ENCODE measurements at regions not wholly inside any gene's neighbourhood (a gene's known extent, or its start where the extent isn't known, plus 50 kb on each side); places are given as distances from the start of the nearest gene placed in this dataset.

GRCh38 chr18:38933322-38933721 lies 1367.7 kb upstream of the CELF4 start:
- no TSS peak for BruUV-seq (replicated peaks)
- H3K79me2 ChIP-seq (ENCODE audit: insufficient read depth, low read depth, low read length), result no peaks in the 10 kb centered on the region
- ChIA-PET CTCF (ENCODE audit: unreplicated experiment) (no interaction called here), POLR2A (no interaction called here)
- no peaks in the 10 kb centered on the region for H3K9me3 ChIP-seq (ENCODE audit: low read length)
- no peaks in the 10 kb centered on the region for H3K9me2 ChIP-seq (ENCODE audit: insufficient read depth, low read length)
- no peak overlapping the region for H2AFZ ChIP-seq (ENCODE audit: low read length)
- no peak overlapping the region for H3K4me3 ChIP-seq (ENCODE audit: low read depth, low read length, poor library complexity, severe bottlenecking)
- H3K27ac ChIP-seq (ENCODE audit: low read depth, low read length, poor library complexity, severe bottlenecking), result no peak overlapping the region
- no peak overlapping the region for H3K4me2 ChIP-seq (ENCODE audit: low read length)
- no peaks in the 10 kb centered on the region for H3K4me1 ChIP-seq (ENCODE audit: insufficient read depth, low read length, poor library complexity, severe bottlenecking)
- no peak for DNase-seq (ENCODE audit: low spot score)
- intact Hi-C loops (cut with micrococcal nuclease; ENCODE audit: unreplicated experiment), result no loop called here
- H3K36me3 ChIP-seq (ENCODE audit: insufficient read depth, low read length), result no peaks in the 10 kb centered on the region
- no peaks in the 10 kb centered on the region for H4K20me1 ChIP-seq (ENCODE audit: insufficient read depth, low read length)
- TF ChIP-seq EZH2phosphoT487 (IDR thresholded peaks at IDR 0.05; ENCODE audit: borderline replicate concordance, low read depth, low read length), result no peak
- no peak for TF ChIP-seq CTCF (conservative IDR thresholded peaks at IDR 0.05; ENCODE audit: low read length)

- POLR2A ChIA-PET, result no interaction called here
- no peak overlapping the region for H3K4me3 ChIP-seq (ENCODE audit: low read depth, low read length, poor library complexity, severe bottlenecking)
These were observed 1367.2 kb upstream of the CELF4 start for GRCh38 chr18:38932752-38933151.

GRCh38 chr18:38931754-38932050 lies 1366.1 kb upstream of the CELF4 start:
- Histone ChIP-seq H3K4me2 (ENCODE audit: low read length) (no peak overlapping the region), H3K4me1 (ENCODE audit: insufficient read depth, low read length, poor library complexity, severe bottlenecking) (no peaks in the 10 kb centered on the region), H3K27ac (ENCODE audit: low read depth, low read length, poor library complexity, severe bottlenecking) (no peak overlapping the region), H3K9me2 (ENCODE audit: insufficient read depth, low read length) (no peaks in the 10 kb centered on the region), H3K4me3 (ENCODE audit: low read depth, low read length, poor library complexity, severe bottlenecking) (no peak overlapping the region), H2AFZ (ENCODE audit: low read length) (no peak overlapping the region), H3K79me2 (ENCODE audit: insufficient read depth, low read depth, low read length) (no peaks in the 10 kb centered on the region), H4K20me1 (ENCODE audit: insufficient read depth, low read length) (no peaks in the 10 kb centered on the region), H3K9me3 (ENCODE audit: low read length) (no peaks in the 10 kb centered on the region), H3K36me3 (ENCODE audit: insufficient read depth, low read length) (no peaks in the 10 kb centered on the region)
- TF ChIP-seq EZH2phosphoT487 (IDR thresholded peaks at IDR 0.05; ENCODE audit: borderline replicate concordance, low read depth, low read length) (no peak), CTCF (conservative IDR thresholded peaks at IDR 0.05; ENCODE audit: low read length) (no peak)
- CTCF ChIA-PET (ENCODE audit: unreplicated experiment), result no interaction called here
- BruUV-seq (replicated peaks), result no TSS peak
- intact Hi-C loops (cut with micrococcal nuclease; ENCODE audit: unreplicated experiment), result no loop called here
- no peak for DNase-seq (ENCODE audit: low spot score)
- POLR2A ChIA-PET, result no interaction called here

More at GRCh38 chr18:38932752-38933151, 1367.2 kb upstream of the CELF4 start:
- no peak overlapping the region for H3K4me2 ChIP-seq (ENCODE audit: low read length)
- no peaks in the 10 kb centered on the region for H3K4me1 ChIP-seq (ENCODE audit: insufficient read depth, low read length, poor library complexity, severe bottlenecking)
- H3K79me2 ChIP-seq (ENCODE audit: insufficient read depth, low read depth, low read length), result no peaks in the 10 kb centered on the region
- H2AFZ ChIP-seq (ENCODE audit: low read length), result no peak overlapping the region
- H3K27ac ChIP-seq (ENCODE audit: low read depth, low read length, poor library complexity, severe bottlenecking), result no peak overlapping the region
- H3K9me3 ChIP-seq (ENCODE audit: low read length), result no peaks in the 10 kb centered on the region
- no peaks in the 10 kb centered on the region for H3K36me3 ChIP-seq (ENCODE audit: insufficient read depth, low read length)
- no peaks in the 10 kb centered on the region for H3K9me2 ChIP-seq (ENCODE audit: insufficient read depth, low read length)
- CTCF ChIA-PET (ENCODE audit: unreplicated experiment), result no interaction called here
- intact Hi-C loops (cut with micrococcal nuclease; ENCODE audit: unreplicated experiment), result no loop called here
- DNase-seq (ENCODE audit: low spot score), result no peak
- no peaks in the 10 kb centered on the region for H4K20me1 ChIP-seq (ENCODE audit: insufficient read depth, low read length)
- BruUV-seq (replicated peaks), result no TSS peak
- TF ChIP-seq EZH2phosphoT487 (IDR thresholded peaks at IDR 0.05; ENCODE audit: borderline replicate concordance, low read depth, low read length) (no peak), CTCF (conservative IDR thresholded peaks at IDR 0.05; ENCODE audit: low read length) (no peak)
